ENCODE measurements at regions not wholly inside any gene's neighbourhood (a gene's known extent, or its start where the extent isn't known, plus 50 kb on each side); places are given as distances from the start of the nearest gene placed in this dataset.

DNA sequence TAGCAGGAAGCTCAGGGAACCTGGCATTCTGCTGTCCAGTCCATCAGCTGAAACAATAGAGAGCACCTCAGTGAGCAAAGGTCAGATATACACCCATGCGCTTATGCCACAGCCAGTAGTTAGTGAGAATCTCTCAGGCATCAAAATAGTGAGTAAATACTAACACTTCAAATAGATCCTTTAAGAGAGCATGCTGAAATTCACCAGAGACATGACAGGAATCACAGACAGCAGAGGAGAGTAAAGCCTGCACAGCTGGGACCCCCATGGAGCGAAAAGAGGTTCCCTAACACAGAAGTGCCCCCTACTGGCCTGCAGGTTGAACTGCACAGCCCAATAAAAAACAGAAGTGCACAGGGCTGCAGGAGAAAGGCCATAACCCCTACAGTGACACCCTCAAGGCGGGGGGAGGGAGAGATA is 57.6 kb upstream of the ANTXRL start:
- DNase-seq: no peak

DNA sequence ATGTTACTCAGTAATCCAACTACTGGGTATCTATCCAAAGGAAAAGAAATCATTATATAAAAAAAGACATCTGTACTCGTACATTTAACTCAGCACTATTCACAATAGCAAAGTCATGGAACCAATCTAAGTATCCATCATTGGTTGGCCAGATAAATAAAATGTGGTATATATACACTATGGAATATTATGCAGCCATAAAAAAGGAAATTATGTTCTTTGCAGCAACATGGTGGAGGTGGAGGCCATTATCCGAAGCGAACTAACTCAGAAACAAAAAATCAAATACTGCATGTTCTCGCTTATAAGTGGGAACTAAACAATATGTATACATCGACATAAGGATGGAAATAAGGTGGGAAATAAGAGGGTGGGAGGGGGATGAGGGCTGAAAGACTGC is 56.2 kb upstream of the ANTXRL start:
- no peak for DNase-seq

DNA sequence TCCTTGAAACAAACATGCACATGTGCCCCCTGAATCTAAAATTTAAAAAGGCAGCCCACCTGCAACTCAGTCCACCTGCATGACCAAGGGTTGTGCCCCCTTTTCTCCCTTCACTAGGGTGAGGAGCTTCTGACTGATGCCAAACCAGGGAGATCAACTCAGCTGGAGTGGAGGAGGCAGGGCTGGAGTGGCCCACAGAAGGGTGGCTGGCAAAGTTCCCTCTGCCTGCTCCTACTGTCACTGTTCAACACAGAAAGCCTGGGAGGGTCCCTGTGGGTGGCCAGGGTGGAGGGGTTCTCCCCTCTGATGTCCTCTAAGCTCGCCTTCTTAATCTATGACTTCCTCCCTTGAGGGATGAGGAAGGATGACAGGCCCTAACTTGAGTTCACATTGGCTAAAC is 55.7 kb upstream of the ANTXRL start:
- DNase-seq: no peak

DNA sequence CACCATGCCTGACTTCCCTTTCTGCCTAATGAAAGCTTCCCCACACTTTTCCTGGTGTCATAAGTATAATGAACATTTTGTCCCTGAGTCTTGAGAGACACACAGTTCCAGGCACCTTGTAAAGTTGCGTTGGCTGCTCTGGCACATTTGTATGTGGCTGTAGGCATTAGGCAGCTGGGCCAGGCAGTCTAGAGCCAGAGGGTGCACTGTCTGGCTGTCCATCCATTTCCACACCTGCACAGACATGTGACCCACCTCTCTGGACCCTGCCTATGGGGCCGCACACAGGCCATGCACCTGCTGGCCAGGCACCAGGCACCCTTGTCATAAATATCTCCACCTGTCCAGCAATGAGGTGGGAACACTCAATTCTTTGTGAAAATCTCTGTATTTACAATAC is 54.7 kb upstream of the ANTXRL start:
- DNase-seq: no peak

DNA sequence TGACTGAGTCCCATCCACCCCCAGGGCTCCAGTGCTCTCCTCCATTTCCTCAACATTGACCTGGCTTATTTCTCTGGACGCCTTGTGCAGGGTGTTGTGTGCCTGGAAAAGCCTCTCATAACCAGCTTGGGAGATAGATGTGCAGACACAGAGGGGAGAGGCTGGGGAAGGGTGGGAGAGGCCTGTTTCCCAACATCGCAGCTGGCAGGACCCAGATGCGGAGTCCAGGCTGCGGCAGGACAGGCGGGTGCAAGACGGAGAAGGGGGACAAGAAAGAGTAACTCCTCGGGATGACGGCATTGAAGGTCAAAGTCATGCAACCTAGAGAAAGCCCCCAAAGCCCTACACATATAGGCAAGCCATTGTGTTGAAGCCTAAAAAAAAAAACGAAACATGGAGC is 54.1 kb upstream of the ANTXRL start:
- no peak for DNase-seq

DNA sequence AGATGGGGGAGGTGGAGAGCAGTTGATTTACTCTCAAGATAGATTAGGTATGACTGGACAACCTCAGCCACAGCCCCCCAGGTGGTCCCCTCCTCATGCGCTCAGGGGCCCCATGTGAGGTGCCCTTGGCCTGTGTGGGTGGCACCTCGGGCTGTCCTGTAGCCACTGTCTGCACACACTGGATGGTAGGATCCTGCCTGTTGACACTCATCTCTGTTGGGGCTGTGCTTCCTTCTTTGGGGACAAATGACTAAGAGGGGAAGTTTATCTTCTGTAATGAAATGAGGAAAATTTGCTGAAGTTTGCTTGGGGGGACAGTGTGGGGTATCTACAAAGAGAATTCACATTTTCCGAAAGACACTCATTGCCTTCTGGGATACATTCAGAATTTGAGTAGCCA is 53.6 kb upstream of the ANTXRL start:
- DNase-seq: no peak

DNA sequence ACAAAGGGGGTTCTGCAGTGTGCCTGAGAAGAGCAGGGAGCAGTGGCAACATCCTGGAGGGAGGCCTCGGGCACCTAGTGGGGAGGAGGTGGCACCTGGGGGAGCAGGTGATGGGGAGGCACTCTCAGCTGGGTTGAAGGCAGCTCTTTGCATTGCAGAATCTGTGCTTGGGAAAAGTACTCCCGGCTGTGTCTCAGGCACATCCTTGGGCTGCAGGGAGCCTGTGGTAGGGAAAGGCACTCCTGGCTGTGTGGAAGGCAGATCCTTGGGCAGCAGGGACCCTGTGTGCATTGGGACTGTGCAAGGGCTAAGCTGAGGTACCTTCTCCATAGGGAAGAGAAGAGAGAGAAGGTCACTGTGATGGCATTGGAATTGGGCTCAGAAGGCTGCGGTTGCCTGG is 52.8 kb upstream of the ANTXRL start:
- DNase-seq: no peak

DNA sequence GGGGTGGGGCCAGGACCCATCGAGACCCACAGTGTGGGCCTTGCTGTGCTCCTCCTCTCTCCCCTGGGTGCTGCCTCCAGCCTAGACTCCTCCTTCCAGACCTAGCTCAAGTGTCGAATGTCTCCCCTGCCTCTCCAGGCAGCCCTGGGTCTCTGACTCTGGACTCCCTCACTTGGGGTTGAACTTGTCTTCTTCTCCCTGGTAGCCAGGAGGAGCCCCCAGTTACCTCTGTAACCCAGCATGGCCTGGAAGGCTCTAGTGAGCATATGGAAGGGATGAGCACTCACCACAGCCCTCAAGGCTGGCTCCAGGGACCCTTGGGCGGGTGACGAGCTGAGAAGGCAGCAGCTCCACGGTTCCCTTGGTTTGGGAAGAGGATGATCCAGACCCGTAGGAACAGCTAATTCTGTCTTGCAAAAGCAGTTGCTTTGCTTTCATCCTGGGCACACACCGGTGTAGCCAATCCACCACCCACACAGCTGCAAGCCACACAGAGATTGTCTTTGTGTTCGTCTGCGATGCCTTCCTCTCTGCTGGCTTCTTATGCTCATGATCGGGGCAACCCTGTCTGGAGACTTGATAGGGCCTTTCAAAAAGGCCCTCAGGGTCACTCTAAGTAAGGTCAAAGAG is 52.3 kb upstream of the ANTXRL start:
- no peak for DNase-seq

DNA sequence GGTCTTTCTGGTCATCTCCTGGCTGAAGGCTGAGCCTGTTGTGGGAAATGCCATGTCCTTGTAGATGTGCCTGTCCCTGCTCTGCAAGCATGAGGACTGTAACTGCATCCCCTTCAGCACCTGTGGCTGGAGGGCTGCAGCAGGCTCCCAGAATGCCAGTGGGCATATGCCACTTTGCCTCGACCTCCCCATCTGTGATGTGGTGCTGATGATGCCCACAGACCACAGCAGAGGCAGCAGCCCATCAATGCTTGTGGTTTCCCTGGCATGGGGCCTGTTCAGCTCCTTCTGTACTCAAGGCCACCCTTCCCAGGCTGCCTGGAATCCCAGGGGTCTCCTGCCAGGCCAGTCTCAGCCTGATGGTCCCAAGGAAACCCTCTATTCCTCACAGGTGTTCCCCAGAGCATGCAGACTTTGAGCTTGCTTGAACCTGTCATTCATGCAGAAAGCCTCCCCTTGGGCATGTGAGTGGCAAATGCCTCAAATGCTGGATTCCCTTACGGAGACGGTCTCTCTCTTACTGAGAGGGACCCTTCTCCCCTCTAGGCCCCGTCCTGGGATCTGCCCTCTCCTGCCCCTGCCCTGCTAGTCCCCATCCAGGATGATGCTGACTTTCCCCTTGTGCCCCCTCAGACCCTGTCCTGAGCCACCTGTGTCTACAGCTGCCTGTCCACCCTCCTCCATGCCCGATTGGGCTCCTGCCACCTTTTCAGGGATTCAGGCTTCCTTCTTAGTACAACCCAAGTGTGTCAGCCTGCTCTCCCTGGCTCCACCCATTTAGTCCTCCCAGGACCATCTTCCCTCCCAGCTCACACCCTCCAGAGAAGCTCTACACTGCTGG is 50.9 kb upstream of the ANTXRL start:
- no peak for DNase-seq

DNA sequence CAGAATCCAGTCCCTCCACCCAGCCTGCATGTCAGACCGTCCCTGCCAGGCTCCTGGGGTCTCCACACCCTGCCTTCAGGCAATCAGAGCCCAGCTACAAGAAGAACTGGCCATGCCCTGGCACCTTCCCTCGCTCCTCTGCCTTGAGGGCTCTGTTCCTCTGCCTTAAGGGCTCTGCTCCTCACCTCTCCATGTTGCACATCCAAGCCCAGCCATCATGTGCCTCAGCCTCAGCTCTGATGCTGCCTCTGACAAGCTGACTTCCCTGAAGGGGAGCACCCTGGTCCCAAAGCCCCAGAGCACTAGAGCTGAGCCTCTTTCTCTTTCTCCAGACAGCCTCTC is 50.3 kb upstream of the ANTXRL start:
- no peak for DNase-seq

DNA sequence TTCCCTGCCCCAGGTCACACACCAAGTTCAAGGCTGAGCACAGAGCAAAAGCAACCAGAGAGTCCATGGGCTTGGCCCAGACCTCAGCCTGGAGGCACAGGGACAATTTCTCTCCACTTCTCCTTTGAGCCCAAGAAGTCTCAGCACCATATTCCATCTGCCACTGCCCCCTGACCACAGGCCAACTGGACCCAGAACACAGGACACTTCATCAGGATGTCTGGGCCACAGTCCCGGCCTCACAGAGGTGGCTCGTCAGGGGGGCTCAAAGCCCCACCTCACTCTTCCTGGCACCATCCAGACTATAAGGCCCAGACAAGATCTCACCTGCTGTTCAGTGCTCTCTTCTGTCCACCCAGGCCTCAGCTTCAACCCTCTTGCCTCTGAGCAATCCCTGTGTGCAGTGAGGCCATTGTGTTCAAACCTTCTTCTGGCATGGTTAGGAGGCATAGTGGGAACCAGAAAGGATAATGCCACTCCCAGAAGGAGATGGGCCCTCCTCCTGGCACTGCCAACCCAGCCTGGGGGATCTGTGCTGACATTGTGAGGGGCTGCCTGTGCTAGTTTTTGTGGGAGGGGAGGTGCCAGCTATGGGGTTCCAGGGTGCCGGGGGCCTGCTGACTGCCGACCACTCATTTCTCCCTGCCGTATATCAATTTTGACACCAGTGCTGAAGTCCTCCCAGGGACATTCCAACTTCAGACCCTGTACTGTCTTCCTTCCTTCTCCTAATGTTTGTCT is 49.7 kb upstream of the ANTXRL start:
- DNase-seq: no peak

All from central memory CD4-positive, alpha-beta T cell (primary cell).